AG09319 (cell line): ENCODE measurements at regions not wholly inside any gene's neighbourhood (a gene's known extent, or its start where the extent isn't known, plus 50 kb on each side); places are given as distances from the start of the nearest gene placed in this dataset.

Experiments
- DNase-seq: peaks from one replicate; pipeline ENCODE4 v3.0.0-alpha.2; 2010; ENCODE audit warnings: low read depth; ENCODE audit errors: extremely low read depth
- TF ChIP-seq, protein P1 (sequence below): IDR thresholded peaks from 2 replicates; pipeline ENCODE4 v1.5.1; 2011; ENCODE audit warnings: low read depth, mild to moderate bottlenecking, inconsistent platforms, low read length, moderate library complexity

DNA sequence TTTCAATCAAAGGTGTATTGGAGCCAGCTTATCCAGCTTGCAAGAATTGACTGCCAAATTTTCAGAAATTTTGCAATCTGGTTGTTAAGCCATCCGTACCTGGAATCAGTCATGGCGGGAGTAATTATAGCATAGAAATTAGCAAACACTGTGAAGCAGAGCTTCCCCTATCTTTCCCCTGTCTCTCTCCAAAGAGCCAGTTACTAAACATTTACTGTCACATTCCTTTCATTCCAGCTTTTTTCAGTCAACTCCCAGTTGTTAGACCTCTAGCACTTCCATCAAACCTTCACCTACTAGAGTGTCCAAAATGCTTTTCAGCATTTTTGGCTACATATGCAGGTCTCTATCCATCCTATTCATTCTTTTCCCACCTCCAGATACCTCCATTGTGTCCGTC, 137.4 kb downstream of the MC4R start:
- DNase-seq = no peak
- TF ChIP-seq, protein P1, sequence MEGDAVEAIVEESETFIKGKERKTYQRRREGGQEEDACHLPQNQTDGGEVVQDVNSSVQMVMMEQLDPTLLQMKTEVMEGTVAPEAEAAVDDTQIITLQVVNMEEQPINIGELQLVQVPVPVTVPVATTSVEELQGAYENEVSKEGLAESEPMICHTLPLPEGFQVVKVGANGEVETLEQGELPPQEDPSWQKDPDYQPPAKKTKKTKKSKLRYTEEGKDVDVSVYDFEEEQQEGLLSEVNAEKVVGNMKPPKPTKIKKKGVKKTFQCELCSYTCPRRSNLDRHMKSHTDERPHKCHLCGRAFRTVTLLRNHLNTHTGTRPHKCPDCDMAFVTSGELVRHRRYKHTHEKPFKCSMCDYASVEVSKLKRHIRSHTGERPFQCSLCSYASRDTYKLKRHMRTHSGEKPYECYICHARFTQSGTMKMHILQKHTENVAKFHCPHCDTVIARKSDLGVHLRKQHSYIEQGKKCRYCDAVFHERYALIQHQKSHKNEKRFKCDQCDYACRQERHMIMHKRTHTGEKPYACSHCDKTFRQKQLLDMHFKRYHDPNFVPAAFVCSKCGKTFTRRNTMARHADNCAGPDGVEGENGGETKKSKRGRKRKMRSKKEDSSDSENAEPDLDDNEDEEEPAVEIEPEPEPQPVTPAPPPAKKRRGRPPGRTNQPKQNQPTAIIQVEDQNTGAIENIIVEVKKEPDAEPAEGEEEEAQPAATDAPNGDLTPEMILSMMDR = no peak

GRCh38 chr18:60232541-60232940, 140.0 kb downstream of the MC4R start:
- TF ChIP-seq, protein P1 = no peak
- no peak for DNase-seq

- DNase-seq = no peak
- TF ChIP-seq, protein P1 = no peak
Measured at GRCh38 chr18:60228609-60229595, 143.7 kb downstream of the MC4R start.

DNA sequence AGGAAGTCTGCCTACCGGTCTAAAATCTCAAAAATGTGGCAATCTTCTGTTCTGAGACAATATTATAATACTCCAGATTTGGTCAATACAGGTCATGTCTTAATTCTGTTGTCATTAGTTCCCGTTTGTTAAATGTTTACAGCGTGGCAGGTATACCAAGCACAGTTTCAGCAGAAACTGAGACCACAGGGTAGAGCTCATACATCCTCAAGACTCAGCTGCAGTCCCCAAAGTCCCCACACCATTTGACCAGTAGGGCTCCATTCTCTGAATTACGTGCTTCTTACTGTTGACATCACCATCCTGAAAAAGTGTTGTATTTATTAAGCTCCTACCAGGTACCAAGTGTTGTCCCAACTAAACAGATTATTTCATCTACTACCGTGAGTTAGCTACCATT, 157.1 kb downstream of the MC4R start:
- TF ChIP-seq, protein P1 = no peak
- no peak for DNase-seq

- no peak for DNase-seq
- TF ChIP-seq, protein P1 = no peak
Measured at GRCh38 chr18:60209042-60209441, 163.5 kb downstream of the MC4R start.

GRCh38 chr18:60202708-60203107, 169.9 kb downstream of the MC4R start:
- no peak for DNase-seq
- TF ChIP-seq, protein P1 = no peak

DNA sequence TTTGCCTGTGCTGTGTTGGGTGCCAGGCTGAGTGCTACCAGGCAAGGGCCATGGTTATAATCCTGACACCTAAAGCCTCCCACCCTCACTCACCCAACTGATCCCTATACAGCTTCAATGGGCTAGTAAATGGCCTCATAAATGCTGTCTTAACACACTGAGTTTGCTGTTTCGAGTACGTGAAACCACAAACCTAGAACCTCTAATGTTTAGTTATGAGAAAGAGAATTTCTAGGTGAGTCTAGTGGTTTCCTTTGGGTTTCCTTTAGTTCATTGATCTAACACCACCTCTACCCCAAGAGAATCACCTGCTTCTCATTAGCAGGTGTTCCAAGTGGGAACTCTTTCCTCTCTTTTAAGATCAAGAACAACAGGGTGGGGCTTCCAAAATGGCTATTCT, 172.0 kb downstream of the MC4R start:
- TF ChIP-seq, protein P1 = no peak
- DNase-seq = no peak
